GM12875 (cell line): ENCODE measurements at regions not wholly inside any gene's neighbourhood (a gene's known extent, or its start where the extent isn't known, plus 50 kb on each side); places are given as distances from the start of the nearest gene placed in this dataset.
"Not testable (repeated sequence)": the region's sequence is repeated elsewhere in the genome, so short reads cannot be mapped to it uniquely, and the experiment has no call there.

Experiments
- H3K4me3 ChIP-seq: one replicate; pipeline ENCODE4 v1.5.1; 2011; ENCODE audit warnings: low read depth, low read length, control low read depth
- CTCF ChIP-seq: IDR thresholded peaks from 2 replicates; pipeline ENCODE4 v1.5.1; 2011; ENCODE audit warnings: low read depth, mild to moderate bottlenecking, control low read depth, inconsistent platforms, low read length, moderate library complexity, borderline replicate concordance; ENCODE audit not compliant: insufficient read depth

- no peak for TF ChIP-seq CTCF
- no peak overlapping the region for H3K4me3 ChIP-seq
Observed at GRCh38 chr14:84098261-84098660, 1431.7 kb upstream of the FLRT2 start.

GRCh38 chr14:84099560-84099959 is 1430.4 kb upstream of the FLRT2 start:
- H3K4me3 ChIP-seq = not testable (repeated sequence)

DNA sequence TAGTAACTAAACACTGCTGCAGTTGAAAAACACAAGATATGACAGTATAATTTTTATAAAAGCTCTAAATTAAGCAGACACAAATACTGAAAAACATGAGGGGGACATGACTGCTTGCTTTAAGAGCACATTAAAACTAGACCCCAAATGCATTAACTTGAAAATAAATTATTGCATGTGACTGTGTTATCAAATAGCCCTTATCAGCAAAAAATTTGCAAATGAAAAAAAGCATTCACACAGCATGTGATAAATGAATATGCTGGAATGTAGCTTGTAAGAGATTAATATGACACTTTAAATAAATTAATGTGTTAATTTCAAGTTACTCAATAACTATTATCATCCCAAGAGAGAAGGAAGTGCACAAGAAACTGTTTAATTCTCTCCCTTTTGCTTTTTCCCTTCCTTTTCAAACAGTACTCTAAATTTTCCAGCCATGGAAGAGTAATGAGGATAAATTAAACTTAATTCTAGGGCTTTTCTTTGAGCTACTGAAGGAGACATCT is 1422.1 kb upstream of the FLRT2 start:
- no peak overlapping the region for H3K4me3 ChIP-seq
- no peak for TF ChIP-seq CTCF

DNA sequence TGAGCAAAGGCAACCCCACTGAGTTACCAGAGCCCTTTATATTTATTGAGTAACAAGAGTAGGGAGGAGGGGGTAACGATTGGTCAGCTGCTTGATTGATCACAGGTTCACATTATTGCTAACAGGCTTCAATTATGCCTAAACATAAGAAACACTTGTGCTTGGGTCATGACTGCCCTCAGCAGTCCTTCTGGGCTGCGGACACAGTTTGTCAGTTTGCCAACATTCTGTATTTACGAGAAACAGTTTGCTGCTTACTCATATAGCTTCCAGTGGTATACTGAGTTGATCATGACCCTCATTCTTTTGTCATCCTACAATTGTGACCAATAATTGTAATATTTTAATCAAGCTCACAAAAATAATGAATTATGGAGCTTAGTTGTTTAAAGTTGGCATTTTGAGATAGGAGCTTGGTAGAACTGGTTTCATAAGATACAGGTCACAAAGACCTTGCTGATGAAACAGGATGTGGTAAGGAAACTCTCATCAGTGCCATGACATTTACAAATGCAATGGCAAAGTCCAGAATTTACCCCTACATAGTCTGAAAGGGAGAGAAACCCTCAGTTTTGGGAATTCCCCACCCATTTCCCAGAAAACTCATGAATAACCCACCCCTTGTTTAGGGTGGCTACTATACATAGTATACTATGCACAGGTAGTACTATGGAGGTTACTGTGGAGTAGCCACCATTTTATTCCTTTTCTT is 1421.0 kb upstream of the FLRT2 start:
- no peak overlapping the region for H3K4me3 ChIP-seq
- no peak for TF ChIP-seq CTCF

DNA sequence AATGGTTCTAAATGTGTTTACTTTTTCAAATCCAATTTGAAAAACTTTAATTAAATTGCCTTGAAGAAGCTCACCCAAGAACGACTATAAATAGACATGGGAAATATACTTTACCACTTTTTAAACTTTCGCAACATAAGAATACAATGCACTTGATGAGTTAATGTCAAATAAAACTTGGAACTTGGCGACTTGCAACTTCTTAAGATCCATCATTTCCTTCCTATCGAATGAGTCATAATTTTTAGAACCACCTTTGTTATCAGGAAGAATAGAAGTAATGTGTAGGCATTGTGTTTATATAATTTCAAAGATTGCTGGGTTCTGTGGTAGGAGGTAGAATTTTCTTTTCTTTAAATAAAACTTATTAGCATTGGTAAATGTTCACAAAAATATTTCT is 1417.4 kb upstream of the FLRT2 start:
- no peak for TF ChIP-seq CTCF
- H3K4me3 ChIP-seq = no peak overlapping the region

GRCh38 chr14:84125676-84126075 is 1404.3 kb upstream of the FLRT2 start:
- no peak overlapping the region for H3K4me3 ChIP-seq
- no peak for TF ChIP-seq CTCF

- no peak for TF ChIP-seq CTCF
- H3K4me3 ChIP-seq = no peak overlapping the region
Observed at GRCh38 chr14:84127495-84127894, 1402.4 kb upstream of the FLRT2 start.
